SU-DHL-6 (cell line): ENCODE measurements at regions not wholly inside any gene's neighbourhood (a gene's known extent, or its start where the extent isn't known, plus 50 kb on each side); places are given as distances from the start of the nearest gene placed in this dataset.

Source experiments
- H2AFZ ChIP-seq: fragments of 200-600 bp; sonication (generic); 2 replicates; pipeline ENCODE4 v1.6.1; 2014; ENCODE audit warnings: low read depth, mild to moderate bottlenecking, moderate library complexity, mixed read lengths, antibody characterized with exemption, low read length; ENCODE audit not compliant: severe bottlenecking
- H3F3A ChIP-seq: fragments of 200-600 bp; shearing (Covaris generic); 2 replicates; pipeline ENCODE4 v1.6.0; 2016; ENCODE audit warnings: antibody characterized with exemption, mild to moderate bottlenecking; ENCODE audit not compliant: insufficient read depth
- H3K27ac ChIP-seq: fragments of 200-600 bp; sonication (generic); 2 replicates; pipeline ENCODE4 v1.5.1; 2016; ENCODE audit warnings: low read depth, mild to moderate bottlenecking, low read length, moderate library complexity, mixed read lengths
- H3K27me3 ChIP-seq: fragments of 200-600 bp; sonication (generic), shearing (Covaris generic); 2 replicates; pipeline ENCODE4 v1.6.0; 2014; ENCODE audit warnings: mild to moderate bottlenecking, low read length
- H3K36me3 ChIP-seq: fragments of 200-600 bp; sonication (generic); 2 replicates; pipeline ENCODE4 v1.6.1; 2014; ENCODE audit warnings: mild to moderate bottlenecking, low read length, mixed read lengths
- H3K4me2 ChIP-seq: fragments of 300-600, 200-600 bp; shearing (Covaris generic), sonication (generic); 2 replicates; pipeline ENCODE4 v1.6.0; 2014; ENCODE audit warnings: low read length, low read depth, mild to moderate bottlenecking; ENCODE audit not compliant: poor library complexity, severe bottlenecking
- H3K4me3 ChIP-seq: fragments of 200-600 bp; sonication (generic); 2 replicates; pipeline ENCODE4 v1.5.1; 2014; ENCODE audit warnings: antibody characterized with exemption, low read length, mild to moderate bottlenecking, mixed read lengths; ENCODE audit not compliant: insufficient read depth, poor library complexity, severe bottlenecking
- H3K79me2 ChIP-seq: fragments of 200-600 bp; sonication (generic); 2 replicates; pipeline ENCODE4 v1.6.1; 2014; ENCODE audit warnings: mild to moderate bottlenecking, low read length, moderate library complexity; ENCODE audit not compliant: insufficient read depth
- H3K9ac ChIP-seq: fragments of 200-600 bp; sonication (generic); 2 replicates; pipeline ENCODE4 v1.7.0; 2014; ENCODE audit warnings: mild to moderate bottlenecking, low read length
- H3K9me2 ChIP-seq: fragments of 200-600 bp; sonication (generic); replicated peaks from 2 replicates; pipeline ENCODE4 v1.6.1; 2014; ENCODE audit warnings: low read length; ENCODE audit not compliant: insufficient read depth
- H3K9me3 ChIP-seq: fragments of 200-600 bp; sonication (generic); 2 replicates; pipeline ENCODE4 v1.6.1; 2014; ENCODE audit warnings: low read length, mixed read lengths; ENCODE audit not compliant: insufficient read depth
- H4K20me1 ChIP-seq: fragments of 200-600 bp; sonication (generic); 2 replicates; pipeline ENCODE4 v1.6.1; 2014; ENCODE audit warnings: low read depth, mild to moderate bottlenecking, antibody characterized with exemption, low read length, moderate library complexity, mixed read lengths
- CTCF ChIP-seq: fragments of 200-600 bp; sonication (generic); IDR thresholded peaks from one replicate; pipeline ENCODE4 v1.5.1; 2017; ENCODE audit warnings: antibody characterized with exemption, mild to moderate bottlenecking, low read length, moderate library complexity; ENCODE audit not compliant: insufficient read depth, poor library complexity, severe bottlenecking
- EZH2phosphoT487 ChIP-seq: fragments of 200-600 bp; sonication (generic), shearing (Covaris generic); conservative IDR thresholded peaks from 2 replicates; pipeline ENCODE4 v1.6.1; 2018; ENCODE audit warnings: mild to moderate bottlenecking, antibody characterized with exemption, low read length, moderate library complexity, mixed read lengths

- no peaks in the 10 kb centered on the region for H3K9me3 ChIP-seq
- H3K4me2 ChIP-seq: no peak overlapping the region
- no peak overlapping the region for H3K27ac ChIP-seq
- H3K27me3 ChIP-seq: no peaks in the 10 kb centered on the region
- no peaks in the 10 kb centered on the region for H3K9me2 ChIP-seq
- H3F3A ChIP-seq: no peaks in the 10 kb centered on the region
- H2AFZ ChIP-seq: no peak overlapping the region
- TF ChIP-seq EZH2phosphoT487 (no peak), CTCF (no peak)
- H4K20me1 ChIP-seq: no peaks in the 10 kb centered on the region
- H3K79me2 ChIP-seq: no peaks in the 10 kb centered on the region
- H3K9ac ChIP-seq: no peak overlapping the region
- H3K4me3 ChIP-seq: no peak overlapping the region
- H3K36me3 ChIP-seq: no peaks in the 10 kb centered on the region
Measured at GRCh38 chr2:120624061-120624737, 111.5 kb upstream of the GLI2 start.

DNA sequence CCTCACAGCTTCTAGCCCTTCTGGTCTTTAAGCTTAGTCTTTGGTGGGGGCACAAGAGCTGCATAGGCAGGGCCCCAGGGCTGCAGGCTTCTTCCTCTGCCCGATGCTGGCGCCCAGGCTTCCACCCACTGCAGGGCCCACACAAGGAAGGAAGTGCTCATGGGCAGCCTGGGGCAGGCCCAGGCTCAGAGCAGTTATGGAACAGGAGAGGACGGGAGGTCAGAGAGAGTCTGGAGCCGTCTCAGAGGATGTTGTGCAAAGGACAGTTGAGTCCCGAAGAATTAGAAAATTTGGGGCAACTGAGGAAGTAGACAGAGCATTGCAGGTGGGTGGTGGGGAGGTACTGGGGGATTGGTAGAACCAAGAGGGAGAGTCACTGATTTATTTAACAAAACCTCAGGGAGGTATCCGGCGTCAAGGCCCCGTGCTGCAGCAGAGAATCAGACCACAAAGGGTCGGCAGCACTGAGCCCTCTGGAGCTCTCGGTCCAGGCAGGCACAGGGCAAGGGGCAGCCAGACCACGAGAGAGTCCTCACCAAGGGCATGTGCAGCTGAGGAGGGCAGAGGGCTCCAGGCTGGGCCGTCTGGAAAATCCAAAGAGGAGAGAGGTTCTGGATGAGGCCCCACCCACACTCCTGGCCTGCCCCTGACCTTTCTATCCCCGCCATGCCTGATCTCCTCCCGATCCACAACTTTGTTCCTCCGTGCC, 110.8 kb upstream of the GLI2 start:
- H3K9ac ChIP-seq: no peak overlapping the region
- no peak overlapping the region for H2AFZ ChIP-seq
- H3K79me2 ChIP-seq: no peaks in the 10 kb centered on the region
- H3F3A ChIP-seq: no peaks in the 10 kb centered on the region
- no peak overlapping the region for H3K4me2 ChIP-seq
- TF ChIP-seq EZH2phosphoT487: no peak
- no peak for TF ChIP-seq CTCF
- no peak overlapping the region for H3K27ac ChIP-seq
- no peaks in the 10 kb centered on the region for H3K36me3 ChIP-seq
- no peaks in the 10 kb centered on the region for H3K27me3 ChIP-seq
- H4K20me1 ChIP-seq: no peaks in the 10 kb centered on the region
- H3K4me3 ChIP-seq: no peak overlapping the region
- no peaks in the 10 kb centered on the region for H3K9me3 ChIP-seq
- H3K9me2 ChIP-seq: no peaks in the 10 kb centered on the region

- Histone ChIP-seq H3K27ac (no peak overlapping the region), H3K36me3 (no peaks in the 10 kb centered on the region)
- TF ChIP-seq EZH2phosphoT487: no peak
- no peak for TF ChIP-seq CTCF
Measured at GRCh38 chr2:120625865-120626560, 109.7 kb upstream of the GLI2 start.

More at GRCh38 chr2:120625865-120626560, 109.7 kb upstream of the GLI2 start:
- Histone ChIP-seq H3K79me2 (no peaks in the 10 kb centered on the region), H3K4me2 (no peak overlapping the region), H4K20me1 (no peaks in the 10 kb centered on the region), H3K9me2 (no peaks in the 10 kb centered on the region), H3K9ac (no peak overlapping the region), H3F3A (no peaks in the 10 kb centered on the region), H3K9me3 (no peaks in the 10 kb centered on the region), H3K4me3 (no peak overlapping the region), H3K27me3 (no peaks in the 10 kb centered on the region), H2AFZ (no peak overlapping the region)
